IMR-90 (cell line): ENCODE measurements at regions not wholly inside any gene's neighbourhood (a gene's known extent, or its start where the extent isn't known, plus 50 kb on each side); places are given as distances from the start of the nearest gene placed in this dataset.

ENCODE experiments used
- ATAC-seq: fragments of 200-7000 bp; cut with Tn5 transposase; 2 replicates; pipeline ENCODE4 v1.9.1; 2020; ENCODE audit warnings: low read depth, mild to moderate bottlenecking, moderate library complexity
- BruUV-seq: library from RNA; stranded (reverse); fragments of 400-500 nt; replicated peaks from 2 replicates; lab custom pipeline; 2021; lab: Mats Ljungman, UMichigan
- CTCF ChIA-PET: fragments of 300-600 bp; formaldehyde crosslinking; extraction: SDS; loops from one replicate; lab custom pipeline; 2021; ENCODE audit warnings: antibody characterized with exemption; lab: Yijun Ruan, JAX
- POLR2A ChIA-PET: fragments of 300-600 bp; sonication (Branson Sonifier 250); formaldehyde crosslinking; loops from one replicate; lab custom pipeline; 2022; ENCODE audit warnings: antibody characterized with exemption; ENCODE audit not compliant: unreplicated experiment; lab: Charles Lee
- DNase-seq: peaks from one replicate; pipeline ENCODE4 v3.0.0; 2013
- H2AFZ ChIP-seq: replicated peaks from 2 replicates; pipeline ENCODE3; 2013; ENCODE audit warnings: low read length, mild to moderate bottlenecking; ENCODE audit not compliant: poor library complexity
- H2AK5ac ChIP-seq: 2 replicates; pipeline ENCODE4 v1.6.1; 2013; ENCODE audit warnings: low read depth, low read length, inconsistent platforms
- H2AK9ac ChIP-seq: replicated peaks from 2 replicates; pipeline ENCODE3; 2013; ENCODE audit warnings: mild to moderate bottlenecking, low read depth, low read length, moderate library complexity; ENCODE audit not compliant: poor library complexity
- H2BK120ac ChIP-seq: 2 replicates; pipeline ENCODE4 v1.6.1; 2013; ENCODE audit warnings: low read depth, low read length, inconsistent platforms
- H2BK15ac ChIP-seq: 3 replicates; pipeline ENCODE4 v1.6.1; 2013; ENCODE audit warnings: low read depth, low read length, inconsistent platforms
- H2BK20ac ChIP-seq: 2 replicates; pipeline ENCODE4 v1.6.1; 2013; ENCODE audit warnings: low read depth, mild to moderate bottlenecking, inconsistent platforms, low read length, moderate library complexity
- H2BK5ac ChIP-seq: 2 replicates; pipeline ENCODE4 v1.6.1; 2013; ENCODE audit warnings: mild to moderate bottlenecking, low read depth, low read length, inconsistent platforms; ENCODE audit not compliant: poor library complexity, severe bottlenecking
- H3K14ac ChIP-seq: replicated peaks from 2 replicates; pipeline ENCODE4 v1.6.1; 2013; ENCODE audit warnings: low read depth, low read length, inconsistent platforms
- H3K18ac ChIP-seq: 2 replicates; pipeline ENCODE4 v1.6.1; 2013; ENCODE audit warnings: low read depth, low read length, control low read depth
- H3K23ac ChIP-seq: 2 replicates; pipeline ENCODE4 v1.6.1; 2013; ENCODE audit warnings: low read depth, low read length, inconsistent platforms
- H3K27ac ChIP-seq: 2 replicates; pipeline ENCODE4 v1.5.1; 2013; ENCODE audit warnings: mild to moderate bottlenecking, control low read depth, low read length; ENCODE audit not compliant: insufficient read depth
- H3K27me3 ChIP-seq: 2 replicates; pipeline ENCODE4 v1.6.1; 2013; ENCODE audit warnings: low read length; ENCODE audit not compliant: control insufficient read depth, insufficient read depth
- H3K36me3 ChIP-seq: 2 replicates; pipeline ENCODE4 v1.6.1; 2013; ENCODE audit warnings: low read length, mixed read lengths; ENCODE audit not compliant: control insufficient read depth, insufficient read depth
- H3K4ac ChIP-seq: 2 replicates; pipeline ENCODE4 v1.6.1; 2013; ENCODE audit warnings: low read depth, low read length, inconsistent platforms
- H3K4me1 ChIP-seq: 2 replicates; pipeline ENCODE4 v1.6.1; 2013; ENCODE audit warnings: low read length, mixed read lengths; ENCODE audit not compliant: control insufficient read depth, insufficient read depth
- H3K4me2 ChIP-seq: 2 replicates; pipeline ENCODE4 v1.6.1; 2013; ENCODE audit warnings: low read depth, mild to moderate bottlenecking, control low read depth, low read length, moderate library complexity
- H3K4me3 ChIP-seq: 2 replicates; pipeline ENCODE4 v1.5.1; 2013; ENCODE audit warnings: low read depth, mild to moderate bottlenecking, control low read depth, low read length, moderate library complexity; ENCODE audit not compliant: insufficient read depth
- H3K56ac ChIP-seq: 2 replicates; pipeline ENCODE4 v1.6.1; 2013; ENCODE audit warnings: low read length, inconsistent platforms; ENCODE audit not compliant: insufficient read depth; ENCODE audit errors: extremely low read depth
- H3K79me1 ChIP-seq, 2 experiments: 2 replicates each; pipeline ENCODE4 v1.6.1; 2013; ENCODE audit warnings: low read length in 2 of 2, inconsistent platforms in 1 of 2, low read depth in 1 of 2
- H3K9ac ChIP-seq: 2 replicates; pipeline ENCODE4 v1.6.1; 2013; ENCODE audit warnings: low read depth, low read length, control low read depth
- H3K9me1 ChIP-seq: 2 replicates; pipeline ENCODE4 v1.6.1; 2013; ENCODE audit warnings: low read length, inconsistent platforms; ENCODE audit not compliant: insufficient read depth
- H3K9me3 ChIP-seq: 2 replicates; pipeline ENCODE4 v1.6.1; 2013; ENCODE audit warnings: low read length; ENCODE audit not compliant: control insufficient read depth, insufficient read depth
- H4K20me1 ChIP-seq: 2 replicates; pipeline ENCODE4 v1.6.1; 2013; ENCODE audit warnings: low read length, inconsistent platforms; ENCODE audit not compliant: insufficient read depth
- H4K5ac ChIP-seq: 2 replicates; pipeline ENCODE4 v1.6.1; 2013; ENCODE audit warnings: mild to moderate bottlenecking, low read depth, low read length, control low read depth
- H4K8ac ChIP-seq, 2 experiments: 2 replicates each; pipeline ENCODE4 v1.6.1; 2013; ENCODE audit warnings: low read depth in 2 of 2, low read length in 2 of 2, control low read depth in 1 of 2, inconsistent platforms in 1 of 2
- H4K91ac ChIP-seq: 2 replicates; pipeline ENCODE4 v1.6.1; 2013; ENCODE audit warnings: low read depth, low read length, inconsistent platforms; ENCODE audit not compliant: insufficient read depth
- BHLHE40 ChIP-seq: fragments of 150-350 bp; IDR thresholded peaks from 2 replicates; pipeline ENCODE4 v1.6.1; 2016; ENCODE audit warnings: mild to moderate bottlenecking, low read depth, low read length
- CHD1 ChIP-seq: IDR thresholded peaks from 2 replicates; pipeline ENCODE4 v1.6.1; 2012; ENCODE audit warnings: low read depth, low read length, improper control_type of control experiment
- ELK1 ChIP-seq: fragments of 150-350 bp; IDR thresholded peaks from 2 replicates; pipeline ENCODE4 v1.6.1; 2016; ENCODE audit warnings: low read depth, mild to moderate bottlenecking, low read length, moderate library complexity, borderline replicate concordance
- MAFK ChIP-seq: IDR thresholded peaks from 2 replicates; pipeline ENCODE4 v1.6.1; 2012; ENCODE audit warnings: low read depth, low read length, improper control_type of control experiment
- MAZ ChIP-seq: IDR thresholded peaks from 2 replicates; pipeline ENCODE4 v1.6.1; 2012; ENCODE audit warnings: low read depth, mild to moderate bottlenecking, low read length, improper control_type of control experiment, moderate library complexity, borderline replicate concordance
- MXI1 ChIP-seq: IDR thresholded peaks from 2 replicates; pipeline ENCODE4 v1.6.1; 2012; ENCODE audit warnings: low read depth, mild to moderate bottlenecking, low read length, moderate library complexity, borderline replicate concordance
- NFE2L2 ChIP-seq: fragments of 150-350 bp; IDR thresholded peaks from 2 replicates; pipeline ENCODE4 v1.6.1; 2016; ENCODE audit warnings: low read depth, mild to moderate bottlenecking, low read length
- POLR2A ChIP-seq: IDR thresholded peaks from 2 replicates; pipeline ENCODE4 v1.6.1; 2012; ENCODE audit warnings: mild to moderate bottlenecking, low read depth, low read length
- RCOR1 ChIP-seq: IDR thresholded peaks from 2 replicates; pipeline ENCODE4 v1.6.1; 2012; ENCODE audit warnings: mild to moderate bottlenecking, low read length, improper control_type of control experiment; ENCODE audit not compliant: insufficient replicate concordance
- WGBS, 2 experiments: methylation state at CpG; one replicate each; pipeline versions ENCODE4 v1.1.5 to v1.1.7; 2013; ENCODE audit warnings: missing lambda C conversion rate in 2 of 2; ENCODE audit not compliant: insufficient read length in 1 of 2; ENCODE audit errors: extremely low coverage in 2 of 2; 5-methylcytosine and 5-hydroxymethylcytosine counted together
- dilution Hi-C: fragments of 300-500 bp; cut with HindIII; formaldehyde crosslinking; loops from one replicate; pipeline ENCODE4 v1.14.3; 2018; ENCODE audit warnings: low sequenced_read_pairs; ENCODE audit not compliant: unreplicated experiment
- in situ Hi-C: fragments of 300-500 bp; cut with MboI; formaldehyde crosslinking; loops from 3 replicates; pipeline ENCODE4 v1.14.3; 2019; ENCODE audit warnings: low sequenced_read_pairs, inconsistent platforms, mixed read lengths
- intact Hi-C: fragments of 100-400 bp; cut with micrococcal nuclease; formaldehyde crosslinking; loops from 2 replicates; pipeline ENCODE4 v1.10.0; 2022

GRCh38 chr2:129103936-129104878 is 785.5 kb upstream of the HS6ST1 start:
- H3K4me3 ChIP-seq, result no peak overlapping the region
- H3K27ac ChIP-seq, result no peak overlapping the region
- H2BK120ac ChIP-seq, result no peak overlapping the region
- H3K36me3 ChIP-seq, result no peaks in the 10 kb centered on the region
- no peak overlapping the region for H3K9ac ChIP-seq
- 34% methylated on average over 4 of the region's 13 CpGs; no CpG with 5 or more reads in 1 of the 2 experiments for WGBS, 2 experiments
- intact Hi-C loops, result no loop called here
- TF ChIP-seq ELK1, result no peak
- TF ChIP-seq MAZ, result no peak
- no peak for TF ChIP-seq CHD1
- TF ChIP-seq MAFK, result no peak
- TF ChIP-seq BHLHE40, result no peak
- no peak for TF ChIP-seq RCOR1
- TF ChIP-seq MXI1, result no peak
- TF ChIP-seq NFE2L2, result no peak
- no peak for TF ChIP-seq POLR2A
- H2AFZ ChIP-seq, result no peak overlapping the region
- H2BK20ac ChIP-seq, result no peak overlapping the region
- no peak overlapping the region for H3K4me2 ChIP-seq
- POLR2A ChIA-PET, result no interaction called here
- H4K8ac ChIP-seq, result no peak overlapping the region
- ATAC-seq, result no peak
- no peak overlapping the region for H4K5ac ChIP-seq
- no TSS peak for BruUV-seq
- no peaks in the 10 kb centered on the region for H3K9me1 ChIP-seq
- H3K4ac ChIP-seq, result no peak overlapping the region
- H3K79me1 ChIP-seq, result no peaks in the 10 kb centered on the region
- in situ Hi-C loops, result no loop called here
- H3K14ac ChIP-seq, result no peak overlapping the region
- CTCF ChIA-PET, result no interaction called here
- peaks cover 5% of the 10 kb centered on the region for H3K9me3 ChIP-seq
- no peak overlapping the region for H4K91ac ChIP-seq
- no peak for DNase-seq
- H4K20me1 ChIP-seq, result no peaks in the 10 kb centered on the region
- no peak overlapping the region for H2AK5ac ChIP-seq
- no peak overlapping the region for H2AK9ac ChIP-seq
- H3K23ac ChIP-seq, result no peak overlapping the region
- H3K56ac ChIP-seq, result no peak overlapping the region
- H3K18ac ChIP-seq, result no peak overlapping the region
- H3K27me3 ChIP-seq, result no peaks in the 10 kb centered on the region
- no peaks in the 10 kb centered on the region for H3K4me1 ChIP-seq
- no peak overlapping the region for H2BK15ac ChIP-seq
- dilution Hi-C loops, result no loop called here
- H2BK5ac ChIP-seq, result no peak overlapping the region
